WTC11 (cell line): ENCODE measurements at regions not wholly inside any gene's neighbourhood (a gene's known extent, or its start where the extent isn't known, plus 50 kb on each side); places are given as distances from the start of the nearest gene placed in this dataset.

Experiments used
- ATAC-seq: fragments of 200-7000 bp; cut with Tn5 transposase; 2 replicates; pipeline ENCODE4 v1.10.0; 2021; ENCODE audit warnings: mild to moderate bottlenecking, moderate library complexity
- CTCF ChIA-PET: fragments of 300-600 bp; sonication (Branson Sonifier 250); formaldehyde crosslinking; loops from one replicate; lab custom pipeline; 2021; ENCODE audit warnings: antibody characterized with exemption; lab: Charles Lee
- POLR2A ChIA-PET: fragments of 350-600 bp; sonication (Branson Sonifier 250); formaldehyde crosslinking; loops from one replicate; lab custom pipeline; 2021; ENCODE audit warnings: antibody characterized with exemption; lab: Charles Lee
- DNase-seq: peaks from one replicate; pipeline ENCODE4 v3.0.0; 2021; ENCODE audit warnings: low spot score
- H3K27ac Mint-ChIP-seq: 2 replicates; pipeline ENCODE4 v1.8.0; 2021; ENCODE audit warnings: mixed read lengths
- H3K27me3 Mint-ChIP-seq: 2 replicates; pipeline ENCODE4 v1.8.0; 2021; ENCODE audit warnings: low read depth, mild to moderate bottlenecking, moderate library complexity, mixed read lengths
- H3K36me3 Mint-ChIP-seq: 2 replicates; pipeline ENCODE4 v1.8.0; 2021; ENCODE audit warnings: mixed read lengths
- H3K4me1 Mint-ChIP-seq: 2 replicates; pipeline ENCODE4 v1.8.0; 2022; ENCODE audit warnings: mixed read lengths
- H3K4me3 Mint-ChIP-seq: 2 replicates; pipeline ENCODE4 v1.8.0; 2021; ENCODE audit warnings: mild to moderate bottlenecking, moderate library complexity, mixed read lengths
- H3K9me3 Mint-ChIP-seq: 2 replicates; pipeline ENCODE4 v1.8.0; 2021; ENCODE audit warnings: mixed read lengths
- GABPB1 ChIP-seq: sonication (generic); formaldehyde crosslinking; IDR thresholded peaks from 2 replicates; pipeline ENCODE4 v1.8.1; 2023; ENCODE audit warnings: mild to moderate bottlenecking, missing genetic modification reagents
- GTF2I ChIP-seq: fragments of 250-450 bp; sonication (Bioruptor Pico); conservative IDR thresholded peaks from 2 replicates; pipeline ENCODE4 v1.4.0; 2021; ENCODE audit warnings: mild to moderate bottlenecking
- HMGA2 ChIP-seq: fragments of 250-450 bp; sonication (Bioruptor Pico); IDR thresholded peaks from 2 replicates; pipeline ENCODE4 v1.4.0; 2021; ENCODE audit warnings: mild to moderate bottlenecking, moderate library complexity
- IRF2 ChIP-seq: sonication (generic); formaldehyde crosslinking; IDR thresholded peaks from 2 replicates; pipeline ENCODE4 v1.8.0; 2022; ENCODE audit warnings: low read depth, missing genetic modification reagents, borderline replicate concordance
- MYBL2 ChIP-seq: sonication (generic); formaldehyde crosslinking; IDR thresholded peaks from 2 replicates; pipeline ENCODE4 v1.8.1; 2023; ENCODE audit warnings: mild to moderate bottlenecking, moderate library complexity, missing genetic modification reagents
- NFATC4 ChIP-seq: fragments of 250-450 bp; sonication (Bioruptor Pico); IDR thresholded peaks from 2 replicates; pipeline ENCODE4 v1.9.0; 2021; ENCODE audit warnings: mild to moderate bottlenecking
- NR2C2 ChIP-seq: sonication (generic); formaldehyde crosslinking; IDR thresholded peaks from 2 replicates; pipeline ENCODE4 v1.8.0; 2022; ENCODE audit warnings: mild to moderate bottlenecking, missing genetic modification reagents
- SP1 ChIP-seq: sonication (generic); formaldehyde crosslinking; conservative IDR thresholded peaks from 2 replicates; pipeline ENCODE4 v1.8.1; 2022; ENCODE audit warnings: missing genetic modification reagents
- TF ChIP-seq, protein P1 (sequence below): sonication (generic); formaldehyde crosslinking; IDR thresholded peaks from 2 replicates; pipeline ENCODE4 v1.8.0; 2022; ENCODE audit warnings: mild to moderate bottlenecking, missing genetic modification reagents
- TF ChIP-seq, protein P2 (sequence below): sonication (generic); formaldehyde crosslinking; IDR thresholded peaks from 2 replicates; pipeline ENCODE4 v1.8.1; 2022; ENCODE audit warnings: mild to moderate bottlenecking, moderate library complexity, missing genetic modification reagents
- TF ChIP-seq, protein P3 (sequence below): fragments of 250-450 bp; sonication (Bioruptor Pico); conservative IDR thresholded peaks from 2 replicates; pipeline ENCODE4 v1.9.0; 2021; ENCODE audit warnings: mild to moderate bottlenecking
- TF ChIP-seq, protein P4 (sequence below): sonication (generic); formaldehyde crosslinking; IDR thresholded peaks from 2 replicates; pipeline ENCODE4 v1.8.1; 2023; ENCODE audit warnings: mild to moderate bottlenecking, missing genetic modification reagents
- TF ChIP-seq, protein P5 (sequence below): sonication (generic); formaldehyde crosslinking; IDR thresholded peaks from 2 replicates; pipeline ENCODE4 v1.8.1; 2023; ENCODE audit warnings: mild to moderate bottlenecking, missing genetic modification reagents, moderate library complexity
- TF ChIP-seq, protein P6 (sequence below): sonication (generic); formaldehyde crosslinking; IDR thresholded peaks from 2 replicates; pipeline ENCODE4 v1.8.1; 2023; ENCODE audit warnings: mild to moderate bottlenecking, missing genetic modification reagents, moderate library complexity

DNA sequence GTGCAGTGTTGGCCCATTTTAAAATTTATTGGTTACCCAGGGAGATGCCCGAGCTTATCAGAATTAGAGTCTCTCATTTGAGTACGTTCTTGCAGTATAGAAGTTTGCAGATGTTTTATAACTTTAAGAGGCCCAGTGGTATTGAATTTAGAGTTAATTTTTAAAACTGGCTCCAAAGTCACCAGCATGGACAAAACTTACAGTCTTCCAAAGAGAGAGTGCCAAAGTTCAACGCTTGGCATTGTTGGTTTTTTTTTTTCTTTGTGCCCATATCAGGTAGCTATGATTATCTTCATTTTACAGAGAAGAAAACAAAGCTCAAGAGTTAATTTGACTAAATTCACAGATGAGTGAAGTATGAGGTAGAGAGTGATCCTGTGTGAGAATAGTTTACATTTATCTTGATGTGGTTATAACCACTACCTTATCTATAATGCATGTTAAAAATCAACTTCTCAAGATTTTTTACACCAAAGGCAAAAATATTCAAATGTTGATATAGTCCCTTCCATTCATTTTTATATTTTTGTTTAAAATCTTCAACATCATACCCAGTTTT is 273.7 kb upstream of the DMRT1 start:
- TF ChIP-seq MYBL2 (CRISPR knock-in tag) (no peak), HMGA2 (CRISPR knock-in tag) (no peak), GTF2I (CRISPR knock-in tag) (no peak)
- TF ChIP-seq, protein P1, sequence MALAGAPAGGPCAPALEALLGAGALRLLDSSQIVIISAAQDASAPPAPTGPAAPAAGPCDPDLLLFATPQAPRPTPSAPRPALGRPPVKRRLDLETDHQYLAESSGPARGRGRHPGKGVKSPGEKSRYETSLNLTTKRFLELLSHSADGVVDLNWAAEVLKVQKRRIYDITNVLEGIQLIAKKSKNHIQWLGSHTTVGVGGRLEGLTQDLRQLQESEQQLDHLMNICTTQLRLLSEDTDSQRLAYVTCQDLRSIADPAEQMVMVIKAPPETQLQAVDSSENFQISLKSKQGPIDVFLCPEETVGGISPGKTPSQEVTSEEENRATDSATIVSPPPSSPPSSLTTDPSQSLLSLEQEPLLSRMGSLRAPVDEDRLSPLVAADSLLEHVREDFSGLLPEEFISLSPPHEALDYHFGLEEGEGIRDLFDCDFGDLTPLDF: no peak
- TF ChIP-seq, protein P2, sequence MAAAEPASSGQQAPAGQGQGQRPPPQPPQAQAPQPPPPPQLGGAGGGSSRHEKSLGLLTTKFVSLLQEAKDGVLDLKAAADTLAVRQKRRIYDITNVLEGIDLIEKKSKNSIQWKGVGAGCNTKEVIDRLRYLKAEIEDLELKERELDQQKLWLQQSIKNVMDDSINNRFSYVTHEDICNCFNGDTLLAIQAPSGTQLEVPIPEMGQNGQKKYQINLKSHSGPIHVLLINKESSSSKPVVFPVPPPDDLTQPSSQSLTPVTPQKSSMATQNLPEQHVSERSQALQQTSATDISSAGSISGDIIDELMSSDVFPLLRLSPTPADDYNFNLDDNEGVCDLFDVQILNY: no peak
- TF ChIP-seq, all 79 proteins: peak for 0
- ATAC-seq: no peak
- Mint-ChIP-seq H3K27ac (no peak overlapping the region), H3K27me3 (no peaks in the 10 kb centered on the region), H3K9me3 (peaks cover 30% of the 10 kb centered on the region), H3K36me3 (peaks cover 30% of the 10 kb centered on the region), H3K4me1 (peaks cover 8% of the 10 kb centered on the region), H3K4me3 (no peak overlapping the region)
- CTCF ChIA-PET: no interaction called here
- no peak for DNase-seq
- POLR2A ChIA-PET: no interaction called here

DNA sequence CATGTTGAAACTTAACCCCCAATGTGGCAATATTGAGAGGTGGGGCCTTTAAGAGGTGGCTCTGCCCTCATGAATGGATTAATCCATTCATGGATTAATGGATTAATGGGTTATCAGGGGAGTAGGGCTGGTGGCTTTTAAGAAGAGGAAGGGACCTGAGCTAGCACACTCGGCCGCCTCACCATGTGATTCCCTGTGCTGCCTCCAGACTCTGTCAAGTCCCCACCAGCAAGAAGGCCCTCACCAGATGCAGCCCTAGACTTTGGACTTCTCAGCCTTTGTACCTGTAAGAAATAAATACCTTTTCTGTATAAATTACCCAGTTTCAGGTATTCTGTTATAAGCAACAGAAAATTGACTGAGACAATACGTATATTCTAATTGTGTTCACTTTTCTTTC is 272.2 kb upstream of the DMRT1 start:
- CTCF ChIA-PET: interaction anchor here (0.6 kb wide), 2 partner anchors 23 to 92 kb away, joined by 3 read pairs; no protein-coding TSS in a partner anchor
- ATAC-seq (no peak), DNase-seq (no peak)
- TF ChIP-seq, protein P3, sequence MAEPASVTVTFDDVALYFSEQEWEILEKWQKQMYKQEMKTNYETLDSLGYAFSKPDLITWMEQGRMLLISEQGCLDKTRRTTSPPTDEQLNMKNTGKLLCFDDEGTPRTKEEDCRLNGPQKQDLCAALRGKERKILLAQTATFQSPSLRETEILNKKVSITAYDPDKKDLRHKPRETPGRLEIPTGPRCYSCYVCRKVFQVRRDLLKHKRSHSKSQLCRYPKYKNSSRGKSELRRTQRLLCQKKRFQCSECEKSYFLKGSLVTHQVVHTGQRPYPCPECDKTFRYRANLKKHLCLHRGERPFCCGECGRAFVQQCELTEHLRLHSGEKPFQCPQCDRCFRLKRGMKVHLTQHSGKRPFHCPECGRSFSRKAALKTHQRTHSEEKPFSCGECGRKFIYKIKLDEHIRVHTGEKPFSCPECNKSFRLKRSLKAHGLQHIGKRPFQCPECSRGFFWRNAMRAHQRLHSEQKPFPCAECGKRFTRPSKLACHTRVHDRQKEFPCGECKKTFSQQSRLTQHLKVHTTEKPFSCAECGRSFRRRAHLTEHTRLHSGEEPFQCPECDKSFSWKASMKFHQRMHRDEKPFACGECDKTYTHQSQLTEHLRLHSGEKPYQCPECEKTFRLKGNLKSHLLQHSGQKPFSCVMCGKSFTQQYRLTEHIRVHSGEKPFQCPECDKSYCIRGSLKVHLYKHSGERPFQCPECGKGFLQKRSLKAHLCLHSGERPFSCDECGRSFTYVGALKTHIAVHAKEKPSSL: no peak
- no peak for TF ChIP-seq IRF2 (CRISPR knock-in tag)
- H3K27ac Mint-ChIP-seq: no peak overlapping the region
- no peak overlapping the region for H3K4me3 Mint-ChIP-seq
- H3K9me3 Mint-ChIP-seq: peaks cover 30% of the 10 kb centered on the region
- POLR2A ChIA-PET: interaction anchor here (0.5 kb wide), 1 partner anchor 123 kb away, joined by 3 read pairs; no protein-coding TSS in a partner anchor
- H3K4me1 Mint-ChIP-seq: peaks cover 16% of the 10 kb centered on the region
- peaks cover 30% of the 10 kb centered on the region for H3K36me3 Mint-ChIP-seq
- H3K27me3 Mint-ChIP-seq: no peaks in the 10 kb centered on the region

DNA sequence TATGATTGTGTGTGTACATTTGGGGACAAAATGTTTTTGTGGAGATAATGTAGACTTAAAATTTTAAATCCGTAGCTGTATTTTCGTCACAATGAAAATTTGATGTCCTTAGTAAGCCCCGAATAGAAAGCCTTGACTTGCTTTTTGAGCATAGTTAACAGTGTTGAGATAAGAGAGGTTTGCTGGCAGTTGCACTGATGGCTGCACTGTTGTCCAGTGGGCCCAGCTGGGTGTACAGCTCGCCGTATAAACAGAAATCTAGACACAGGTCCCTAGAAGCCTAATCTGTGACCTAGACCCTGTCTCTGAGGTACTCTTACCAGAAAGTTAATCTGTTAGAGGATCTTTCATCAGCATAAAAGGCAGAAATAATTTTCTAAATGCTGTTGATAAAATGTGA is 271.3 kb upstream of the DMRT1 start:
- H3K27ac Mint-ChIP-seq: no peak overlapping the region
- peaks cover 23% of the 10 kb centered on the region for H3K36me3 Mint-ChIP-seq
- ChIA-PET POLR2A (no interaction called here), CTCF (no interaction called here)
- no peak overlapping the region for H3K4me3 Mint-ChIP-seq
- DNase-seq (no peak), ATAC-seq (no peak)
- peaks cover 23% of the 10 kb centered on the region for H3K9me3 Mint-ChIP-seq
- no peak for TF ChIP-seq NFATC4 (CRISPR knock-in tag)
- TF ChIP-seq SP1 (CRISPR knock-in tag): no peak
- TF ChIP-seq GABPB1 (CRISPR knock-in tag): no peak
- TF ChIP-seq, all 79 proteins: peak for 0
- Mint-ChIP-seq H3K27me3 (no peaks in the 10 kb centered on the region), H3K4me1 (peaks cover 21% of the 10 kb centered on the region)

DNA sequence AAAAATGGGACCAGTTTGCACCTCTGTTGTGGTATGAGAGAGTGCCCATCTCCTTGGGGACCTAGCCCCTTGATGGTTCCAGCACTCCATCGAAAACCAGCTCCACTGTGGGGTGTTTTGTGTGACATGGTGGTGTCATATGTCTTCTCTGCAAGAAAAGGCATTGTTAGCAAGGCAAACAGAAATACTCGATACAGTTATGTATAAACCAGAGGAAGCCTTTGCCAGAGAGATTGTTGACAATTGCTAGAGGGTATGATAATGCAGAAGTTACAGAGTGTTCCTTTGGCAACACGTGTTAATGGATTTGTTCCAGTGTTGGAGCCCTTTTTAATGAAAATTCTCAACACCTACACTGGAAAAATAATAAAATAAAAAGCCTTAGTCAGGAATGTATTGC is 270.4 kb upstream of the DMRT1 start:
- Mint-ChIP-seq H3K36me3 (peaks cover 17% of the 10 kb centered on the region), H3K27ac (no peak overlapping the region), H3K4me3 (no peak overlapping the region), H3K27me3 (no peaks in the 10 kb centered on the region), H3K9me3 (peaks cover 14% of the 10 kb centered on the region), H3K4me1 (peaks cover 22% of the 10 kb centered on the region)
- TF ChIP-seq, protein P4, sequence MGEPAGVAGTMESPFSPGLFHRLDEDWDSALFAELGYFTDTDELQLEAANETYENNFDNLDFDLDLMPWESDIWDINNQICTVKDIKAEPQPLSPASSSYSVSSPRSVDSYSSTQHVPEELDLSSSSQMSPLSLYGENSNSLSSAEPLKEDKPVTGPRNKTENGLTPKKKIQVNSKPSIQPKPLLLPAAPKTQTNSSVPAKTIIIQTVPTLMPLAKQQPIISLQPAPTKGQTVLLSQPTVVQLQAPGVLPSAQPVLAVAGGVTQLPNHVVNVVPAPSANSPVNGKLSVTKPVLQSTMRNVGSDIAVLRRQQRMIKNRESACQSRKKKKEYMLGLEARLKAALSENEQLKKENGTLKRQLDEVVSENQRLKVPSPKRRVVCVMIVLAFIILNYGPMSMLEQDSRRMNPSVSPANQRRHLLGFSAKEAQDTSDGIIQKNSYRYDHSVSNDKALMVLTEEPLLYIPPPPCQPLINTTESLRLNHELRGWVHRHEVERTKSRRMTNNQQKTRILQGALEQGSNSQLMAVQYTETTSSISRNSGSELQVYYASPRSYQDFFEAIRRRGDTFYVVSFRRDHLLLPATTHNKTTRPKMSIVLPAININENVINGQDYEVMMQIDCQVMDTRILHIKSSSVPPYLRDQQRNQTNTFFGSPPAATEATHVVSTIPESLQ: no peak
- TF ChIP-seq HMGA2 (CRISPR knock-in tag) (no peak), NR2C2 (CRISPR knock-in tag) (no peak)
- TF ChIP-seq, protein P5, sequence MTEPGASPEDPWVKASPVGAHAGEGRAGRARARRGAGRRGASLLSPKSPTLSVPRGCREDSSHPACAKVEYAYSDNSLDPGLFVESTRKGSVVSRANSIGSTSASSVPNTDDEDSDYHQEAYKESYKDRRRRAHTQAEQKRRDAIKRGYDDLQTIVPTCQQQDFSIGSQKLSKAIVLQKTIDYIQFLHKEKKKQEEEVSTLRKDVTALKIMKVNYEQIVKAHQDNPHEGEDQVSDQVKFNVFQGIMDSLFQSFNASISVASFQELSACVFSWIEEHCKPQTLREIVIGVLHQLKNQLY (CRISPR knock-in tag): no peak
- TF ChIP-seq, protein P6, sequence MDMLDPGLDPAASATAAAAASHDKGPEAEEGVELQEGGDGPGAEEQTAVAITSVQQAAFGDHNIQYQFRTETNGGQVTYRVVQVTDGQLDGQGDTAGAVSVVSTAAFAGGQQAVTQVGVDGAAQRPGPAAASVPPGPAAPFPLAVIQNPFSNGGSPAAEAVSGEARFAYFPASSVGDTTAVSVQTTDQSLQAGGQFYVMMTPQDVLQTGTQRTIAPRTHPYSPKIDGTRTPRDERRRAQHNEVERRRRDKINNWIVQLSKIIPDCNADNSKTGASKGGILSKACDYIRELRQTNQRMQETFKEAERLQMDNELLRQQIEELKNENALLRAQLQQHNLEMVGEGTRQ (CRISPR knock-in tag): no peak
- POLR2A ChIA-PET: interaction anchor here (0.6 kb wide), 1 partner anchor 36 kb away, joined by 3 read pairs; no protein-coding TSS in a partner anchor
- ATAC-seq (no peak), DNase-seq (no peak)
- CTCF ChIA-PET: no interaction called here
